Common myeloid progenitor, CD34-positive (primary cell): ENCODE measurements at regions not wholly inside any gene's neighbourhood (a gene's known extent, or its start where the extent isn't known, plus 50 kb on each side); places are given as distances from the start of the nearest gene placed in this dataset.
A peak's percentile ranks its signal among the peaks of the same experiment; 100 is the strongest.

ENCODE experiments used
- CTCF ChIA-PET: fragments of 350-600 bp; sonication (Branson Sonifier 250); formaldehyde crosslinking; loops from one replicate; lab custom pipeline; 2021; ENCODE audit warnings: antibody characterized with exemption; lab: Charles Lee
- POLR2A ChIA-PET: fragments of 350-600 bp; sonication (Branson Sonifier 250); formaldehyde crosslinking; loops from one replicate; lab custom pipeline; 2021; ENCODE audit warnings: antibody characterized with exemption; lab: Charles Lee
- DNase-seq, 3 donors: peaks; one replicate each; pipeline versions ENCODE4 v3.0.0 to v3.0.0-alpha.2; 2013
- H3K27ac ChIP-seq, 2 experiments: 1 replicate in 1 of 2; 2 replicates in 1 of 2; pipeline ENCODE4 v1.7.0; 2013; ENCODE audit warnings: inconsistent platforms in 2 of 2, low read length in 2 of 2, mild to moderate bottlenecking in 2 of 2, low read depth in 1 of 2, moderate library complexity in 1 of 2; ENCODE audit not compliant: severe bottlenecking in 2 of 2, insufficient read depth in 1 of 2, poor library complexity in 1 of 2
- H3K27me3 ChIP-seq, 5 experiments: replicated peaks in 2 of 5; 1 replicate in 3 of 5; 2 replicates in 2 of 5; pipeline versions ENCODE4 v1.6.1 to v1.7.0; 2013; ENCODE audit warnings: low read length in 4 of 5, mild to moderate bottlenecking in 2 of 5, moderate library complexity in 2 of 5, inconsistent platforms in 1 of 5; ENCODE audit not compliant: insufficient read depth in 5 of 5, control insufficient read depth in 4 of 5
- H3K36me3 ChIP-seq, 4 experiments: 1 replicate in 2 of 4; 2 replicates in 2 of 4; pipeline versions ENCODE4 v1.6.1 to v1.7.0; 2013; ENCODE audit warnings: low read length in 3 of 4, control low read depth in 1 of 4, mild to moderate bottlenecking in 1 of 4; ENCODE audit not compliant: control insufficient read depth in 4 of 4, insufficient read depth in 4 of 4
- H3K4me1 ChIP-seq, 4 experiments: 1 replicate in 3 of 4; 2 replicates in 1 of 4; pipeline versions ENCODE4 v1.6.1 to v1.7.1; 2013; ENCODE audit warnings: low read length in 3 of 4, mild to moderate bottlenecking in 3 of 4, control low read depth in 1 of 4, inconsistent platforms in 1 of 4, moderate library complexity in 1 of 4; ENCODE audit not compliant: control insufficient read depth in 4 of 4, insufficient read depth in 4 of 4; ENCODE audit errors: control extremely low read depth in 1 of 4
- H3K4me3 ChIP-seq, 7 experiments: 1 replicate in 4 of 7; 2 replicates in 3 of 7; pipeline versions ENCODE4 v1.5.1 to v1.7.0; 2013; ENCODE audit warnings: mild to moderate bottlenecking in 7 of 7, low read length in 6 of 7, moderate library complexity in 6 of 7, inconsistent platforms in 2 of 7, low read depth in 2 of 7, control low read depth in 1 of 7; ENCODE audit not compliant: insufficient read depth in 4 of 7, control insufficient read depth in 1 of 7; ENCODE audit errors: extremely low read depth in 1 of 7
- H3K9me3 ChIP-seq, 5 experiments: 1 replicate in 4 of 5; 2 replicates in 1 of 5; pipeline versions ENCODE4 v1.6.1 to v1.7.1; 2013; ENCODE audit warnings: low read length in 4 of 5, mild to moderate bottlenecking in 2 of 5, inconsistent platforms in 1 of 5, low read depth in 1 of 5, moderate library complexity in 1 of 5; ENCODE audit not compliant: control insufficient read depth in 4 of 5, insufficient read depth in 2 of 5; ENCODE audit errors: control extremely low read depth in 1 of 5
- WGBS: methylation state at CpG from one replicate; pipeline ENCODE4 v1.1.5; 2013; ENCODE audit not compliant: insufficient coverage; 5-methylcytosine and 5-hydroxymethylcytosine counted together

DNA sequence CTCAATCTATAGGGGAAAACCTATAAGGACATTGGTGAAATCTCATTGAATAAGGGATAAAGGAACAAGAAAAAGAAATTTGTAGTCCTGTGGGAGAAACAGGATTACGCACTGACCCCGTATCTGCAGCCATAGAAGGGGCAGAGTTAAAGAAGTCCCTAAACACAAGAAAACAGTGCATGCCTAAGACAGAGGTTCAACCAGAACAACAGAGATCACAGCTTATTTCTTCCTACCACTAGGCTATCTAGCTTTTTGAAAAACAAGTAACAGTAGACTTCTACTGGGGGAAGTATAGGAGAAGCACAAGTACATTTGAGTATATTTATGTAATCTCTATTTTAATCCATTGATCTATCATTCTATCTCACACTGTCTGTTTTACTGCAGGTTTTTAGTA lies 485.2 kb upstream of the REG3G start:
- H3K36me3 ChIP-seq: no peaks in the 10 kb centered on the region
- H3K27ac ChIP-seq: no peak overlapping the region
- no peaks in the 10 kb centered on the region for H3K4me1 ChIP-seq
- ChIA-PET CTCF (no interaction called here), POLR2A (no interaction called here)
- H3K4me3 ChIP-seq: no peak overlapping the region
- no peak for DNase-seq
- WGBS: no CpG with 5 or more reads among the region's 2 CpGs
- H3K9me3 ChIP-seq: no peaks in the 10 kb centered on the region
- H3K27me3 ChIP-seq: no peaks in the 10 kb centered on the region

DNA sequence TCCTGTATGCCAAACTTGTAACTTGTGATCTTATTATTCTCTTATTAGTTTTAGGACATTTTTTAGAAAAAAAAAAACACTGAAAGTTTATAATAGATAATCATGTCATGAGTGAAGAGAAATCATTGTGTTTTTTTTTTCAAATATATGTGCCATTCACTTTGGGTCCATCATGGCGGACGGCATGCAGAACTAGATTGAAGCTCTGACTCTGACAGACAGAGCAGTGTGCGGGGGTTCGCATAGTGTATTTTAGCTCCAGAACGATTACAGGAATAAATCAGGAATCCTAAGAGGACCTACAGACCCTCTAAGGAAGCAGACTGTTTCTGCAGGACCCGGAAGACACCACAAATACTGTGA lies 484.4 kb upstream of the REG3G start:
- Histone ChIP-seq H3K27ac (no peak overlapping the region), H3K27me3 (no peaks in the 10 kb centered on the region), H3K9me3 (no peaks in the 10 kb centered on the region), H3K36me3 (no peaks in the 10 kb centered on the region), H3K4me3 (no peak overlapping the region), H3K4me1 (no peaks in the 10 kb centered on the region)
- CTCF ChIA-PET: no interaction called here
- WGBS: 95% methylated on average over 5 of the region's 6 CpGs
- POLR2A ChIA-PET: no interaction called here
- no peak for DNase-seq

DNA sequence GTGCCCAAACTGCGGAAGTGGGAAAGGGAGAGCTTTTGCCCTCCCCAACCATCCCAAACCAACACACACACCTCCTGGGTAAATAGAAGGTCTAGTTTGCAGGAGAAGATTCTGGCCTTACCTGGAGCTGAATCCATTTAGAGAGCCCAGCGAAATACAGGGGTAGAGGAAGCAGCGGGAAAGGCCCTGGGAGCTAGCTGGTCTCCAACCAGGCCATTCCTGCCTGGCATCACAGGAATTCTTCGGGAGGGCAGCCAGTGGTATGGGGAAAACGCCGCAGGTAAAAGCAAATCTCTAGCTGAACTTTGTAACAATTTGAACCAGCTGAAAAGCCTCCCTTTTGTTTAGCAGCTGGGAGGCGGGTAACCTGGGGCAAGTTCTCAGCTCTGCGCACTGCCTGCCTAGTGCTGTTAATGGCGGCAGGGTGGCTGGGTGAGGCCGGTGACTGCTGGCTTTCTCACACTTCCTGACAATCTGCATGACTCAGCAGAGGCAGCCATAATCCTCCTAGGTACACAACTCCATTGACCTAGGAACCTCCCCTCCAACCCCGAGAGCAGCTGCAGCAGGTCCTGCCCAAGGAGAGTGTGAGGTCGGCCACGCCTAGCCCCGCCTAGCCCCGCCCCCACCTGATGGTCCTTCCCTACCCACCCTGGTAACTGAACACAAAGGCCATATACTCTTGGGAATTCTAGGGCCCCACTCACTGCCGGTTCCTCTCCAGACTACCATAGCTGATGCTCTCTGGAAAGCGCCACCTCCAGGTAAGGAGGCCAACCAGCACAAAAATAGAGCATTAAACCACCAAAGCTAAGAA lies 483.8 kb upstream of the REG3G start:
- Histone ChIP-seq H3K27ac (no peak overlapping the region), H3K36me3 (no peaks in the 10 kb centered on the region), H3K27me3 (no peaks in the 10 kb centered on the region), H3K4me3 (no peak overlapping the region), H3K9me3 (no peaks in the 10 kb centered on the region), H3K4me1 (no peaks in the 10 kb centered on the region)
- ChIA-PET POLR2A (no interaction called here), CTCF (no interaction called here)
- DNase-seq: peak in 1 of 3 donors; percentile 0
- 88% methylated on average over 13 of the region's 17 CpGs for WGBS

DNA sequence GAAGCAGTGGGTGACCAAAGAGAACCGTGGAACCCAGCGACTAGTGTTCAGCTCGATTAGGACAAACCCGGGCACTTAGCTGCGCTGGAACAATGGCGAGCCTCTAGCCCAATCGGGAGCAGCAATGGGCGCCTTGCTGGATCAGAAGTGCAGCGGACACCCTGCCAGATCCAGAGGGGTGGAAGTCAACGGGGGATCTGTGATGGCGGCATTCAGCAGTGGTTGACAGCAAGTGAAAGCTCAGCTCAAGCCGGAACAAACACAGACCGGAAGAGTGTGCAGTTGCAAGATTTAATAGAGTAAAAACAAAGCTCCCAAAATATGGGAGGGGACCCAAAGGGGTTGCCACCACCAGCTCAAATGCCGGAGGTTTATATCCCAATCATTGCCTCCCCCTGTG lies 478.7 kb upstream of the REG3G start:
- ChIA-PET POLR2A (no interaction called here), CTCF (no interaction called here)
- H3K4me3 ChIP-seq: no peak overlapping the region
- H3K36me3 ChIP-seq: no peaks in the 10 kb centered on the region
- no peaks in the 10 kb centered on the region for H3K9me3 ChIP-seq
- no peaks in the 10 kb centered on the region for H3K27me3 ChIP-seq
- H3K27ac ChIP-seq: no peak overlapping the region
- DNase-seq: no peak
- WGBS: 94% methylated on average over 14 of the region's 14 CpGs
- H3K4me1 ChIP-seq: no peaks in the 10 kb centered on the region

DNA sequence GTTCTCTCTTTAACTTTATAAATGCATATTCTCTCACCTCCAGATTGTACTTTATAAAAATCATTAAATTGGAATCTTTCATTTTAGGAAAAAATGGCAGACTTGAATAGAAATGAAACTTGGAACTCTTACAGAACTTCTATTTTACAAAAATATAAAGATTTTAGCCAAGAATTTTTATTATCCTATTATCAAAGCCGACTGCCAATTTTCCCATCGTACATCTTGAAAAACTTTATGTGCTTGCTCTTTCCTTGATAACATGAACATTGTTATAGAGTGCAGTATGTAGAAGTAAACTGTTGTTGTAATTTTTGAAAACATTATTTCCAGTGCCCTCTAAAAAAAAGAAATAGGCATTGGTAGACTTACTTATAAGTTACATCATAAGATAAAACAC lies 475.7 kb upstream of the REG3G start:
- no CpG with 5 or more reads among the region's 2 CpGs for WGBS
- no peaks in the 10 kb centered on the region for H3K4me1 ChIP-seq
- H3K4me3 ChIP-seq: no peak overlapping the region
- CTCF ChIA-PET: no interaction called here
- H3K27me3 ChIP-seq: no peaks in the 10 kb centered on the region
- POLR2A ChIA-PET: no interaction called here
- H3K27ac ChIP-seq: no peak overlapping the region
- no peaks in the 10 kb centered on the region for H3K36me3 ChIP-seq
- H3K9me3 ChIP-seq: no peaks in the 10 kb centered on the region
- DNase-seq: no peak

DNA sequence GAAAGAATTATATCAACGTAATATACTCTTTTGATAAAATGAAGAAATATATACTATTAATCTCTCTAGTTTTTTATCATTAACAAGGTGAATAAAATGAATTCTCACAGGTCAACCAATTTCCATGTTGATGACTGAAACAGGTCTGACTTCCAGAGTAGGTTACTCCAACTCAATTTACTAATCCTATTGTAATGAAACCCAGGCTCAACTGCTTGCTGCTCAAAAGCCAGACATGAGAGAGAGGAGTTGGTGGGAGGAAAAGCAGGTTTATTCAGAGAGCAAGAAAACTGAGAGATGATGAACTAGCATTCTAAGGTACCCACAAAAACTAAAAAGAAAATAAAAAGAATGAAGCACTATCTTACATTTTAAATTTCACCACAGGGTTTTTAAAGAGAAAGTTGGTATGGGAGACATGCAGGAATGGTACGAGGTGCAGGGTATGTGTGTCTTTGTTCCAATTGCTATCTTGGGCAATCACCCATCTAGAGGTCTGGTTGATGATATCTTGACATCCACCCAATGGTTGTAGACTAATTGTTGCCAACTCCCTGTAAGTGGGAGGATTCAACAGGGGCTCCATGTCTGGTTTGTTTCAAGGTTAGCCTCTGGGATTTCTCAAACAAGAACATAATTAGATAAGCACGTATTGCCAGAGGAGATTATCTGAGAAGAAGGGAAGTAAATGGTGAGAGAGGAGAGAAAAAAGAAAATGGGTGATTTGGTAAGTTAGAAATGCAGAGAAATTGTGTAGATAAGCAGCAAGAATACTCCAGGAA lies 471.4 kb upstream of the REG3G start:
- Histone ChIP-seq H3K4me3 (no peak overlapping the region), H3K27ac (no peak overlapping the region), H3K4me1 (no peaks in the 10 kb centered on the region), H3K36me3 (no peaks in the 10 kb centered on the region), H3K27me3 (no peaks in the 10 kb centered on the region), H3K9me3 (no peaks in the 10 kb centered on the region)
- ChIA-PET CTCF (no interaction called here), POLR2A (no interaction called here)
- no peak for DNase-seq
- 56% methylated on average over 2 of the region's 3 CpGs for WGBS

DNA sequence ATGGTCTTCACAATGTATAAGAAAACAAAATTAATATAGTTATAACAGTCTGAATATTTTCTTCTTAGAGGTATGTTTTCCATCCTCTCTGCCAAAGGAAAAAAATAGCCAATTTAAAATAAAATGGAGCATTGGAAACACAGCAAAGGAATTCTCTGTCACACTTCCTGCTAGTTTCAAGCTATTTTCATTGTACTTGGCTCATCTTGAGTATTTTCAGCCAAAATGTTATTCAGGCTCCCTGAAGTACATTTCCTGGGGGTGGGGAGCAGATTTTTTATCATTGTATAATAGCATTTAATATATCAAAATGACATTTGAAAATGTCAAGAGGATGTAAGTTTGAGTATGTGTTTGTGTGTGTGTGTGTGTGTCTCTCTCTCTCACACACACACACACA lies 463.6 kb upstream of the REG3G start:
- no peaks in the 10 kb centered on the region for H3K36me3 ChIP-seq
- ChIA-PET CTCF (no interaction called here), POLR2A (no interaction called here)
- no peaks in the 10 kb centered on the region for H3K9me3 ChIP-seq
- H3K27ac ChIP-seq: no peak overlapping the region
- H3K4me3 ChIP-seq: no peak overlapping the region
- no peaks in the 10 kb centered on the region for H3K27me3 ChIP-seq
- H3K4me1 ChIP-seq: no peaks in the 10 kb centered on the region
- DNase-seq: no peak
